ENCODE measurements at regions not wholly inside any gene's neighbourhood (a gene's known extent, or its start where the extent isn't known, plus 50 kb on each side); places are given as distances from the start of the nearest gene placed in this dataset.

DNA sequence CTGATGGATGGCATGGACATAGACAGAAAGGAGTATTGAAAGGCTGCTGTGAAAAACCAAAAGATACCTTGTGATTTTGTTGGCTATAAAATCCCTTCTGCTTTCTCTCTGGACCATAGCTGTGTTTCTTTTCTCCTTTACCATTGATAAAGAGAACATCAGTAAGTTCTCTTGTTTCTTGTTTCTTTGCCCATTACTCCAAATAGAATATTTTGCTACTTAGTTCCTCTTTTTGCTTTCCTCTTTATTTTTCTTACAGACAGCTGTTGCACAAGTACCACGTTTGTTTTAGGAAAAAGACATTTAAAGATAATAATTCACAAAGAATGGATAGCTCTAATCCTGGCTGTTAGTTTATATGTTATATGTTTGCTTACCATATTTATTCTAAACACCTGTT, 1129.2 kb downstream of the DTWD2 start:
- Histone ChIP-seq H3K9me3 (ENCODE audit: insufficient read depth, low read length) (no peaks in the 10 kb centered on the region), H3K36me3 (ENCODE audit: insufficient read depth, insufficient read length, low read length) (no peaks in the 10 kb centered on the region), H3K4me1 (ENCODE audit: insufficient read depth, insufficient read length) (no peaks in the 10 kb centered on the region), H3K27me3 (ENCODE audit: insufficient read depth, insufficient read length) (no peaks in the 10 kb centered on the region), H3K4me3 (ENCODE audit: insufficient read length, low read depth) (no peak overlapping the region), H3K9ac (ENCODE audit: insufficient read length, low read depth) (no peak overlapping the region)
- TF ChIP-seq SUZ12 (IDR thresholded peaks at IDR 0.05; ENCODE audit: extremely low read depth, insufficient read depth, insufficient read length) (no peak), ZNF274 (IDR thresholded peaks at IDR 0.05; ENCODE audit: low read depth, low read length) (no peak), YY1 (IDR thresholded peaks at IDR 0.05; ENCODE audit: insufficient read depth, insufficient read length) (no peak)
- DNase-seq (ENCODE audit: low read depth, low spot score): no peak

DNA sequence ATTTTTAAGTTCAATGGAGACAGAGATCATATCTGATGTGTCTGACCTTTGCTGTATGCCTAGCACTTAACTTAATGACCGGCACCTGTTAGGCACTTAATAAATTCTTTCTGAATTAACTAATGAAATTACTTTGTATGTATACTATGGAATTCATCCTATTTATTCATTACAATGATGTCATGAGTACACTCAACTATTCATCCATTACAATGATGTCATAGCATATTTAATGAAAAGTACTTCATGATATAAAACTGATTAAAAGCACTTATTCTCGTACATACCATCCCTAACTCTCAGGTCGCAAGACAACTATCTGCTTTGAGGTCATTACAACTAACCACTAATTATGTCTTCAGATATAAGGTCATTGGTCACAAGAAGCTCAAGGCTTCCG, 1131.6 kb downstream of the DTWD2 start:
- no peaks in the 10 kb centered on the region for H3K9me3 ChIP-seq (ENCODE audit: insufficient read depth, low read length)
- no peak overlapping the region for H3K4me3 ChIP-seq (ENCODE audit: insufficient read length, low read depth)
- no peaks in the 10 kb centered on the region for H3K36me3 ChIP-seq (ENCODE audit: insufficient read depth, insufficient read length, low read length)
- H3K27me3 ChIP-seq (ENCODE audit: insufficient read depth, insufficient read length): no peaks in the 10 kb centered on the region
- DNase-seq (ENCODE audit: low read depth, low spot score): no peak
- TF ChIP-seq ZNF274 (IDR thresholded peaks at IDR 0.05; ENCODE audit: low read depth, low read length) (no peak), SUZ12 (IDR thresholded peaks at IDR 0.05; ENCODE audit: extremely low read depth, insufficient read depth, insufficient read length) (no peak), YY1 (IDR thresholded peaks at IDR 0.05; ENCODE audit: insufficient read depth, insufficient read length) (no peak)
- H3K4me1 ChIP-seq (ENCODE audit: insufficient read depth, insufficient read length): no peaks in the 10 kb centered on the region
- no peak overlapping the region for H3K9ac ChIP-seq (ENCODE audit: insufficient read length, low read depth)

DNA sequence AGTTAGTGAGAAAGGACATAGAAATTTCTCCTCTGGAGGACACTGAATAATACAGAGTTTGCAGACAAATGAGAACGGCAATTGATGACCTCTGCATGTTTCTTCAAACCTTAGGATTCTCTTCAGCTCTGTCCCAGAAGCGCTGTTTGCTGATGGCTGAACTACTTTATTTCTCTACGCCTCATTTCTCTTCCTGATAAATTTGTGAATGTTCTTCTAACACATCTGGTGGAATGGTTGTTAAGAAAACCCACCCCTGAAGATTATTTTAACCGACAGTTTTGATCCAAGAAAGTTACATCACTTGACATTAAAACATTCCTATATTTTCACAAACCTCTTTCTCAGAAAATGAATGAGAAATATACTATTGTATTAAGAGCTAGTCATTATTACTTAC, 1150.6 kb downstream of the DTWD2 start:
- H3K9me3 ChIP-seq (ENCODE audit: insufficient read depth, low read length): no peaks in the 10 kb centered on the region
- TF ChIP-seq ZNF274 (IDR thresholded peaks at IDR 0.05; ENCODE audit: low read depth, low read length): no peak

DNA sequence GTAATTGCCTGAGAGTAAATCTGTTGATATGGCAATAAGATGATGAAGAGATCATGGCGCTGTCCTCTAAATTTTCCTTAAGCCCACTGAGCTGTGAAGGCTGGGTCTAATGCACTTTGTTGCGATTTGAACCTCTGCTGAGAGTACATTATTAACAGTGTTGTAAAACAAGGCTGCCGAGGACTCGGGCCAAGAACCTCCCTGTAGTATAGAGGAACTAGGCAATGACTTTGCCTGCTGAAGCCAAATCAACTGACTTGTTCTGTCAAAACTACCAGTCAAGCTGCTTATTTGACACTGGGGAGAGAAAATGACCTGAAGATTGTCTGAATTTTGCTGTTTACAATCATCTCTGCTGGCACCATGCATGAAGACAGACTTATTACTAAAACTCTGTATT, 1154.7 kb downstream of the DTWD2 start:
- TF ChIP-seq ZNF274 (IDR thresholded peaks at IDR 0.05; ENCODE audit: low read depth, low read length) (no peak), YY1 (IDR thresholded peaks at IDR 0.05; ENCODE audit: insufficient read depth, insufficient read length) (no peak)
- DNase-seq (ENCODE audit: low read depth, low spot score): no peak
- H3K4me1 ChIP-seq (ENCODE audit: insufficient read depth, insufficient read length): peaks cover 2% of the 10 kb centered on the region
- H3K9me3 ChIP-seq (ENCODE audit: insufficient read depth, low read length): no peaks in the 10 kb centered on the region
- no peak overlapping the region for H3K9ac ChIP-seq (ENCODE audit: insufficient read length, low read depth)
- no peaks in the 10 kb centered on the region for H3K36me3 ChIP-seq (ENCODE audit: insufficient read depth, insufficient read length, low read length)
- H3K27me3 ChIP-seq (ENCODE audit: insufficient read depth, insufficient read length): no peaks in the 10 kb centered on the region
- H3K4me3 ChIP-seq (ENCODE audit: insufficient read length, low read depth): no peak overlapping the region

More for the DNA sequence above, 1150.6 kb downstream of the DTWD2 start:
- Histone ChIP-seq H3K36me3 (ENCODE audit: insufficient read depth, insufficient read length, low read length) (no peaks in the 10 kb centered on the region), H3K9ac (ENCODE audit: insufficient read length, low read depth) (no peak overlapping the region), H3K4me3 (ENCODE audit: insufficient read length, low read depth) (no peak overlapping the region), H3K4me1 (ENCODE audit: insufficient read depth, insufficient read length) (no peaks in the 10 kb centered on the region), H3K27me3 (ENCODE audit: insufficient read depth, insufficient read length) (no peaks in the 10 kb centered on the region)
- no peak for DNase-seq (ENCODE audit: low read depth, low spot score)

DNA sequence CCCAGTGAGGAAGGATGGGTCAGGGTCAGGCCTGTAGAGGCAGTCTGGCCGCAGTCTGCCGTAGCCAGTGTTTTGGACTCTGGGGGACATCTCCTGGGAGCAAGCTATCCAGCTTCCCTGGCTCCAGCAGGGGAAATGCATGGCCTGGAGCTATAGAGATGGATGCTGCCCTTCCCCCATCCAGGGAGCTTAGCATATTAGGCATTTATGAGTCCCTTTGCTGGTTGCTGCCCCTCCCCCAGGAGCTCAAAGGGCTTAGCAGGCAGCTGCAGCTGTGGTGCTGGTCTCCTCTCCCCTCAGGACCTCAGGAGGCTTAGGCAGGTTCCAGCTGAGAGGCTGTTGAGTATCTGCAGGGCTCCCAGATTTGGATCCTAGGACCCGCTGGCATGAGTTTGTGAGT, 1158.7 kb downstream of the DTWD2 start:
- H3K4me1 ChIP-seq (ENCODE audit: insufficient read depth, insufficient read length): peaks cover 2% of the 10 kb centered on the region
- no peaks in the 10 kb centered on the region for H3K9me3 ChIP-seq (ENCODE audit: insufficient read depth, low read length)
- no peak for TF ChIP-seq SUZ12 (IDR thresholded peaks at IDR 0.05; ENCODE audit: extremely low read depth, insufficient read depth, insufficient read length)
- no peak for TF ChIP-seq YY1 (IDR thresholded peaks at IDR 0.05; ENCODE audit: insufficient read depth, insufficient read length)
- TF ChIP-seq ZNF274 (IDR thresholded peaks at IDR 0.05; ENCODE audit: low read depth, low read length): no peak
- H3K27me3 ChIP-seq (ENCODE audit: insufficient read depth, insufficient read length): no peaks in the 10 kb centered on the region
- DNase-seq (ENCODE audit: low read depth, low spot score): peak; percentile 48
- no peak overlapping the region for H3K4me3 ChIP-seq (ENCODE audit: insufficient read length, low read depth)
- no peaks in the 10 kb centered on the region for H3K36me3 ChIP-seq (ENCODE audit: insufficient read depth, insufficient read length, low read length)
- H3K9ac ChIP-seq (ENCODE audit: insufficient read length, low read depth): no peak overlapping the region

DNA sequence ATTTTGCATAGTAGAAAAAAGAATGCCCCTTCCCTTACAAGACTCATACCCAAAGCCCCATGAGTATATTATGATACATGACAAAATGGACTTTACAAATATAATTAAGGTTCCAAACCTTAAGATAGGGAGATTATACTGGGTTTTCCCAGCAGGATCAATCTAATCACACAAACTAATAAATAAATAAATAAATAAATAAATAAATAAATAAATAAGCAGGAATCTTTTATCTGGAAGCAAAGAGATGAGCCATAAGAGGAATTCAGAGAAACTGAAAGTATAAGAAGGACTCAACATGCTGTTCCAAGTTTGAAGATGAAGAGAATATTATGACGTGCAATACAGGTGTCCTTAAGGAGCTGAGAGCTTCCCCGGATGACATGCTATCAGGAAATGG, 1174.5 kb downstream of the DTWD2 start:
- Histone ChIP-seq H3K9me3 (ENCODE audit: insufficient read depth, low read length) (no peaks in the 10 kb centered on the region), H3K4me3 (ENCODE audit: insufficient read length, low read depth) (no peak overlapping the region), H3K27me3 (ENCODE audit: insufficient read depth, insufficient read length) (no peaks in the 10 kb centered on the region), H3K36me3 (ENCODE audit: insufficient read depth, insufficient read length, low read length) (no peaks in the 10 kb centered on the region), H3K4me1 (ENCODE audit: insufficient read depth, insufficient read length) (no peaks in the 10 kb centered on the region), H3K9ac (ENCODE audit: insufficient read length, low read depth) (no peak overlapping the region)
- TF ChIP-seq SUZ12 (IDR thresholded peaks at IDR 0.05; ENCODE audit: extremely low read depth, insufficient read depth, insufficient read length): no peak
- TF ChIP-seq ZNF274 (IDR thresholded peaks at IDR 0.05; ENCODE audit: low read depth, low read length): no peak
- no peak for TF ChIP-seq YY1 (IDR thresholded peaks at IDR 0.05; ENCODE audit: insufficient read depth, insufficient read length)
- DNase-seq (ENCODE audit: low read depth, low spot score): no peak

DNA sequence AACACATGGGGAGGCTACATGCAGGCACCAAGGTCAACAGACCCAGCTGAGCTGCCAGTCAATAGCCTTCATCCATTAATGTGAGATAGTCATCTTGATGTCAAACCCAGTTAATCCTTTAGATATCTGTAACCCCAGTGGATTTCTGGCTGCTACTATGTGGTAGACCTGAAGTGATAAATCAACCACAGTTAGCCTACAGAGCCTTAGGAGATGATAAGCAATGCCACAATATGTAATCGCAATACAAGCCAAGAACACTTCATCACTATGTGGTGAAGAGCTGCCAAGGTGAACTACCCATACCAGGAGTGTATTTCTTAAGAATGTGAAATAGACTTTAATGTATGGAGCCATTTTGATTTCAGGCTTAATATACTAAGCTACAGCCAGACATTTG, 1175.5 kb downstream of the DTWD2 start:
- TF ChIP-seq ZNF274 (IDR thresholded peaks at IDR 0.05; ENCODE audit: low read depth, low read length) (no peak), YY1 (IDR thresholded peaks at IDR 0.05; ENCODE audit: insufficient read depth, insufficient read length) (no peak), SUZ12 (IDR thresholded peaks at IDR 0.05; ENCODE audit: extremely low read depth, insufficient read depth, insufficient read length) (no peak)
- Histone ChIP-seq H3K27me3 (ENCODE audit: insufficient read depth, insufficient read length) (no peaks in the 10 kb centered on the region), H3K36me3 (ENCODE audit: insufficient read depth, insufficient read length, low read length) (no peaks in the 10 kb centered on the region), H3K4me3 (ENCODE audit: insufficient read length, low read depth) (no peak overlapping the region), H3K9ac (ENCODE audit: insufficient read length, low read depth) (no peak overlapping the region), H3K9me3 (ENCODE audit: insufficient read depth, low read length) (no peaks in the 10 kb centered on the region), H3K4me1 (ENCODE audit: insufficient read depth, insufficient read length) (no peaks in the 10 kb centered on the region)
- no peak for DNase-seq (ENCODE audit: low read depth, low spot score)

DNA sequence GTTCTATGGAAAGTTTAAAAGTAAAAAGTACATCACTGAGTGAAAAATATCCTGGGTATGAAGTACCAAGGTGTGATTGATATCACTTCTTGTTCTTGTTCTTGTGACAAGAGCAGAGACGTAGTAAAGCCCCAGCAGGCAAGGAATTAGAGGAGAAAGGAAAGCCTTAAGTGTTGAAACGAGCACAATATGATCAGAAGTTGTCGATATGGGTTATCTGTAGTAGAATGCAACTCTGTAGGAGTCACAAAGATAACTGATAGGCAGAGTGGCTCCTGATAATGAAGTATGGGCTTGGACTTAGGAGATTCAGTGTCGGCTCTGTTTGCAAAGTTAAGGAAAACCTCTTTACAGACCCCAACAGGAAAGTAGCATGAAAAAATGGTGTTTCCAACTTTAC, 1179.1 kb downstream of the DTWD2 start:
- Histone ChIP-seq H3K4me3 (ENCODE audit: insufficient read length, low read depth) (no peak overlapping the region), H3K9ac (ENCODE audit: insufficient read length, low read depth) (no peak overlapping the region), H3K9me3 (ENCODE audit: insufficient read depth, low read length) (no peaks in the 10 kb centered on the region), H3K27me3 (ENCODE audit: insufficient read depth, insufficient read length) (no peaks in the 10 kb centered on the region), H3K36me3 (ENCODE audit: insufficient read depth, insufficient read length, low read length) (no peaks in the 10 kb centered on the region), H3K4me1 (ENCODE audit: insufficient read depth, insufficient read length) (no peaks in the 10 kb centered on the region)
- no peak for TF ChIP-seq ZNF274 (IDR thresholded peaks at IDR 0.05; ENCODE audit: low read depth, low read length)
- no peak for TF ChIP-seq YY1 (IDR thresholded peaks at IDR 0.05; ENCODE audit: insufficient read depth, insufficient read length)
- no peak for TF ChIP-seq SUZ12 (IDR thresholded peaks at IDR 0.05; ENCODE audit: extremely low read depth, insufficient read depth, insufficient read length)
- DNase-seq (ENCODE audit: low read depth, low spot score): no peak

Measured in NT2/D1 (cell line).